Activated T-helper 17 cell treated with anti-CD3 and anti-CD28 coated beads, Interleukin-2, amount 50 U/mL, for 72 hours (primary cell): ENCODE measurements at regions not wholly inside any gene's neighbourhood (a gene's known extent, or its start where the extent isn't known, plus 50 kb on each side); places are given as distances from the start of the nearest gene placed in this dataset.
"Not testable (repeated sequence)": the region's sequence is repeated elsewhere in the genome, so short reads cannot be mapped to it uniquely, and the experiment has no call there.

Source experiments
- ATAC-seq: fragments of 150-1000 bp; cut with Tn5 transposase; replicated peaks from 2 replicates; pipeline ENCODE4 v1.10.0; 2021; ENCODE audit warnings: mild to moderate bottlenecking, moderate library complexity
- H3K27ac Mint-ChIP-seq: one replicate; pipeline ENCODE4 v1.8.0; 2022; ENCODE audit warnings: mixed read lengths
- H3K27me3 Mint-ChIP-seq: one replicate; pipeline ENCODE4 v1.8.0; 2022; ENCODE audit warnings: mixed read lengths
- H3K36me3 Mint-ChIP-seq: one replicate; pipeline ENCODE4 v1.8.0; 2022; ENCODE audit warnings: low read depth, mild to moderate bottlenecking, mixed read lengths
- H3K4me1 Mint-ChIP-seq: one replicate; pipeline ENCODE4 v1.8.0; 2022; ENCODE audit warnings: mixed read lengths
- H3K4me3 Mint-ChIP-seq: one replicate; pipeline ENCODE4 v1.8.0; 2022; ENCODE audit warnings: mild to moderate bottlenecking, mixed read lengths
- H3K9me3 Mint-ChIP-seq: one replicate; pipeline ENCODE4 v1.8.0; 2022; ENCODE audit warnings: mixed read lengths

DNA sequence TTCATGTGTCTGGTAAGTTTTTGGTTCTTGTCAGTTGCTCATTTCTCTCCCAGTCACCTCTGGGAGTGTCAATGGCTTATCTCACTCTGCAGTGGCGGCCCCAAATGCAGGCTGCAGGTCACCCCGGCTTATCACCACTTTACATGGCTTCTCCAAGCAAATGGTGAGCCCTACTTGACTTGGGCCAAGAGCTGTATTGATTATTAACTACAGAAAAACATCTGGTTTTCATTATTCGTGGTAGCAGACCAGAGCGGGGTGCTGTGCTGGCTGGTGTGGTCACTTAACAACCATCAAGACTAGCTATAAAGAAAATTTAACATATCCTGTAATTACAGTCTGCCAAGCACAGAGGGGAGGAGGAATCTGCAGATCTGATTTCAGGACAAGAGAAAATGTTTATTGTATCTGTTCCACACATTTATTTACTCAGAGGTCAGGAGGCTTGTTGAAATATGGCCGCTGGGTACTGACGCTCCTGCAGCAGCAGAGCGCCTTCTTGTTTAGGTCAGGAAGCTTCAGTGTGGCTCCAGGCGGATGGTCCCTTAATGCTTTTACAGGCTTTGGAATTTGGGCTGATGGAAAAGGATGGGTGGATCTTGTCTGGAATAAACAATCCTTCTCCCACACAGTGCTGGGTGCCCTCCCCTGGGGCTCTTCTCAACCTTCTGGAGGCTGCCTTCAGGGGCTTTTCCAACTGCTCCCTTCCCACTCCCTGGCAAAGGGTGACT lies 87.8 kb downstream of the HLX start:
- Mint-ChIP-seq H3K36me3 (no peaks in the 10 kb centered on the region), H3K4me1 (no peaks in the 10 kb centered on the region), H3K9me3 (peaks cover 8% of the 10 kb centered on the region), H3K27ac (no peak overlapping the region), H3K4me3 (no peak overlapping the region), H3K27me3 (no peaks in the 10 kb centered on the region)
- no peak for ATAC-seq

DNA sequence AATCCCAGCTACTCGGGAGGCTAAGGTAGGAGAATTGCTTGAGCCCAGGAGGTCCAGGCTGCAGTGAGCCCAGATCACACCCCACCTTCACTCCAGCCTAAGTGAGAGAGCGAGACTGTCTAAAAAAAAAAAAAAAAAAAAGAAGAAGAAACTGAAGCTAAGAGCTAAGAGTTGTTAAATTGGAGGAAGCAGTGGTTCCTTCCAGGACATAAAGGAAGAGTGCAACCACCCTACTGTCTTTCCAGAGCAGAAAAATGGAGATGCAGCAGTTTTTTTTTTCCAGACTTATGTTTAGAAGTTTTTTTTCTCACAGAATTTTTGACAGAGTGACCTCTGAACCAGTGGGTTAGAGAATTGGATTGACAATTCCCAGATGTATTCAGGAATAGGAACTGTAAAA lies 88.7 kb downstream of the HLX start:
- no peaks in the 10 kb centered on the region for H3K27me3 Mint-ChIP-seq
- no peak overlapping the region for H3K27ac Mint-ChIP-seq
- no peaks in the 10 kb centered on the region for H3K4me1 Mint-ChIP-seq
- no peaks in the 10 kb centered on the region for H3K36me3 Mint-ChIP-seq
- no peak for ATAC-seq
- H3K4me3 Mint-ChIP-seq = no peak overlapping the region
- peaks cover 11% of the 10 kb centered on the region for H3K9me3 Mint-ChIP-seq

DNA sequence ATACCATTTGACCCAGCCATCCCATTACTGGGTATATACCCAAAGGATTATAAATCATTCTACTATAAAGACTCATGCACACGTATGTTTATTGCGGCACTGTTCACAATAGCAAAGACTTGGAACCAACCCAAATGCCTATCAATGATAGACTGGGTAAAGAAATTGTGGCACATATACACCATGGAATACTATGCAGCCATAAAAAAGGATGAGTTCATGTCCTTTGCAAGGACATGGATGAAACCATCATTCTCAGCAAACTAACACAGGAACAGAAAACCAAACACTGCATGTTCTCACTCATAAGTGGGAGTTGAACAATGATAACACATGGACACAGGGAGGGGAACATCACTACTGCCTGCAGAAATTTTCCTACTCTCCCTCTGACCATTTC lies 90.0 kb downstream of the HLX start:
- ATAC-seq, H3K27ac Mint-ChIP-seq, H3K27me3 Mint-ChIP-seq, H3K4me3 Mint-ChIP-seq, H3K4me1 Mint-ChIP-seq, H3K36me3 Mint-ChIP-seq, H3K9me3 Mint-ChIP-seq: not testable (repeated sequence)

DNA sequence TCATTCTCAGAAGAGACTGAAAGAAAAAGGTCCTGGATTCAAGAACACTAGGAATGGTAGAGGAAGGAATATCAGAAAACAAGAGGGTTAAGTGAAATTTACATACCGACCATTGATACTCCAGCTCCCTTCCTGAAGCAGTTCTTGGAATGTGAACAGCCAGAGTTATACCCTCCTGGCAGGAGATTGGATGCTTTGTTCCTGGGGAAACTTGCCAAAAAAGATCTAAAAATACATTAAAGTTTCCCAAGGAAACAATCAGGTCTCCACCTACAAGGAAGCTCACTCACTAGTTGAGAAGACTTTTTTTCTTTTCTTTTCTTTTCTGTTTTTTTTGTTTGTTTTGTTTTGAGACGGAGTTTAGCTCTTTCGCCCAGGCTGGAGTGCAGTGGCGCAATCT lies 91.1 kb downstream of the HLX start:
- Mint-ChIP-seq H3K4me3 (no peak overlapping the region), H3K9me3 (peaks cover 4% of the 10 kb centered on the region), H3K27ac (no peak overlapping the region), H3K36me3 (no peaks in the 10 kb centered on the region), H3K27me3 (no peaks in the 10 kb centered on the region), H3K4me1 (no peaks in the 10 kb centered on the region)
- no peak for ATAC-seq

DNA sequence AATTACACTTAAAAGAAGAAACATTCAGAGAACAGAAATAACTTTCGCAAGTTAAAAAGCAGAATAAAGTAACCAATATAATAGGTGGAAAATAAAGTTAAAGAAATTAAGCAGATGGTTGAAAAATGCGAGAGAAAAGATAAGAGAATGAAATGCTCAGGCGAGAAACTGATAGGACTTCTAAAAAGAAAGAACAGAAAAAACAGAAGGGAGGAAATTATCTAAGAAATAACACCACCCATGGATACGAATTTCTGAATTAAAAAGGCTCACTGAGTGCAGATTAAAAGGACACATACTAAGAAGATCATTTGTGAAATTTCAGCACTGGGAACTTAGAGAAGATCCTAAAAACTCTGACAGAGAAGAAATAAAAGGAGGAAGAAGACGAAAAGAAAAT lies 92.0 kb downstream of the HLX start:
- Mint-ChIP-seq H3K27ac (no peak overlapping the region), H3K9me3 (peaks cover 4% of the 10 kb centered on the region), H3K4me3 (no peak overlapping the region), H3K36me3 (no peaks in the 10 kb centered on the region), H3K4me1 (no peaks in the 10 kb centered on the region), H3K27me3 (no peaks in the 10 kb centered on the region)
- no peak for ATAC-seq

DNA sequence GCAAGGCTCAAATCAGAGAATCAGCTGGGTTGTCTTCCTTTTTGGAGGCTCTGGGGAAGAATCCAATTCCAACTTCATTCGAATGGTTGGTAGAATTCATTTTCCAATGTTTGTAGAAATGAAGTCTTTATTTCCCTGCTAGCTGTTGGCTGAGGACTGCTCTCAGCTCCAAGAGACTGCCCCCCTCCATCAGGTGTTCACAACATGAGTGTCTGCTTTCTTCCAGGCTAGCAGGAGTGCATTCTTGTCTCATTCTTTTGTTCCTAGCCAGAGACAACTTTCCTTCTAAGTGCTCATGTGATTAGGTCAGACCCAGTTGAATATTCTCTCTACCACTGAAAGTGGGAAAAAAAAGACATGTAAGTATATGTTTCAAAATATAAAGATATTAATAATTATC lies 95.2 kb downstream of the HLX start:
- Mint-ChIP-seq H3K4me1 (no peaks in the 10 kb centered on the region), H3K9me3 (peaks cover 4% of the 10 kb centered on the region), H3K27me3 (no peaks in the 10 kb centered on the region), H3K36me3 (no peaks in the 10 kb centered on the region), H3K27ac (no peak overlapping the region), H3K4me3 (no peak overlapping the region)
- no peak for ATAC-seq

DNA sequence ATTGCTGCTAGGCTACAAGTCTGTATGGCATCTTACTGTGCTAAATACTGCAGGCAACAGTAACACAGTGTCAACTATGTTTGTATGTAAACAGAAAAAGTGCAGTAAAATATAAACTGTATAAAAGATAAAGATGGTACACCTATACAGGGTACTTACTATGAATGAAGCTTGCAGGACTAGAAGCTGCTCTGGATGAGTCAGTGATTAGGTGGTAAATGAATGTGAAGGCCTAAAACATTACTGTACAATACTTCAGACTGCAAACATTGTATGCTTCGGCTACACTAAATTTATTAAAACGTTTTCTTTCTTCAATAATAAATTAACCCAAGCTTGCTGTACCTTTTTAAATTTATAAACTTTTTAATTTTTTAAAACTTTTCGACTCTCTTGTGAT lies 97.1 kb downstream of the HLX start:
- H3K4me1 Mint-ChIP-seq = no peaks in the 10 kb centered on the region
- H3K4me3 Mint-ChIP-seq = no peak overlapping the region
- no peaks in the 10 kb centered on the region for H3K27me3 Mint-ChIP-seq
- H3K36me3 Mint-ChIP-seq = no peaks in the 10 kb centered on the region
- ATAC-seq = no peak
- peaks cover 4% of the 10 kb centered on the region for H3K9me3 Mint-ChIP-seq
- no peak overlapping the region for H3K27ac Mint-ChIP-seq

DNA sequence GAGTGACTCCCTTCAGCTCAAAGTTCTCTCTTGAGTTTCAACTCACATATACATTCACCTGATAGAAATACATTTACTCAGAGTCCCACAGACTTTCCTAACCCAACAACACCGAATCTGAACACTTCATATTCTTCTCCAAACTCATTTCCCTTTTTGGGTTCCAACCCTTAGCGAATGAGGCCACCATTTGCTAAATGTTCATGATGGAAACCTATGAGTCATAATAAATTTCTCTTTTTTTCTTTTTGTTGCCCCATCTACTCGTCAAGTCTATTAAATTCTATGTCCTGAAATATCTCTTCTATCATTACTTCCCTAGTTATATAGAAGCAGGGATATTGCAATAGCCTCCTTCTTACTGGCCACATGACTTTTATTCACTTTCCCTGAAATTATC lies 100.1 kb downstream of the HLX start:
- no peaks in the 10 kb centered on the region for H3K27me3 Mint-ChIP-seq
- no peaks in the 10 kb centered on the region for H3K4me1 Mint-ChIP-seq
- H3K4me3 Mint-ChIP-seq = no peak overlapping the region
- H3K9me3 Mint-ChIP-seq = no peaks in the 10 kb centered on the region
- no peak overlapping the region for H3K27ac Mint-ChIP-seq
- no peak for ATAC-seq
- no peaks in the 10 kb centered on the region for H3K36me3 Mint-ChIP-seq

DNA sequence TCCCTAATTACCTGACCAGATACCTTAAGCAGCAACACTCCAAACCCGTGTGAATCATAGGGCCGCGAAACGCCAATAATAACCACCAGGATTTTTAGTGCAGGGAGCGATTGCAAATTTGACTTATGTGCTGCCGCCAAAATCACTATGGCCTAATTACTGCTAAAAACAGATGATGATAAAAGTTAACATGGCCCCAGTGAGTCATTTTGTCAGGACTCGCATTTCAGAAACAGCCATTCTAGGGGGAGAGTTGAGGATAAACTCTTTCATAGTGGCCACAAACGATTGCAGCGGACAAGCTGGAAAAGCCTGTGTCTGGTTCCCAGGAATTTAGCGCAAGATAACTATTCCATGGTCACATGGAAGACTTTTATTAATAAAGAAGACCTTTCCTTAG lies 103.4 kb downstream of the HLX start:
- no peak for ATAC-seq
- no peaks in the 10 kb centered on the region for H3K27me3 Mint-ChIP-seq
- no peaks in the 10 kb centered on the region for H3K36me3 Mint-ChIP-seq
- no peak overlapping the region for H3K27ac Mint-ChIP-seq
- H3K4me1 Mint-ChIP-seq = no peaks in the 10 kb centered on the region
- H3K4me3 Mint-ChIP-seq = no peak overlapping the region
- no peaks in the 10 kb centered on the region for H3K9me3 Mint-ChIP-seq

DNA sequence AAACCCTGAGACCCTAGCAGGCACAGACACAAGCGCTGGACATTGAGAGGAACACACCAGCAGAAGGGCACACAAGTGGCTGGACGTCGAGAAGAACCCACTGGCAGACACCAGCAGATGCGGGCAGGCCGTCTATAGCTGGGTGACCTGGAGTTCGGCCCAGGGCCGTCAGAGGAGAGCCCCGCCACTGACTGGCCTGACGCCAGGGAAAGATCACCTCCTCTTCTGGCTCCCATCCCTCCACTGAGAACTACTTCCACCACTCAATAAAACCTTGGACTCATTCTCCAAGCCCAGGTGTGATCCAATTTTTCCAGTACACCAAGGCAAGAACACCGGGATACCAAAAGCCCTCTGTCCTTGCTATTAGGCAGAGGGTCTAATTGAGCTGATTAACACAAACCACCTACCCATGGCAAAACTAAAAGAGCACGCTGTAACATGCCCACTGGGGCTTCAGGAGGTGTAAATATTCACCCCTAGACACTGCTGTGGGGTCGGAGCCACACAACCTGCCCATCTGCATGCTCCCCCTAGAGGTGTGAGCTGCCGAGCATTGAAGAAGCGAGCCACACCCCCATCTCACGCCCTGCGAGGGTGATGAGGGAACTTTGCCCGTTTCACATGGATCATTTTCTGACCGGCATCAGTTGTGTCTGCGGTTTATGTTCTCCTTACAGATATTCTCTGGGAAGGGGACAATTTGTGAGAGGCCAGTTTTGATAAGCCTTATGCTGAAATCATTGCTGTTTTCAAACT lies 104.8 kb downstream of the HLX start:
- H3K27ac Mint-ChIP-seq = no peak overlapping the region
- no peaks in the 10 kb centered on the region for H3K36me3 Mint-ChIP-seq
- H3K4me3 Mint-ChIP-seq = no peak overlapping the region
- H3K4me1 Mint-ChIP-seq = no peaks in the 10 kb centered on the region
- H3K27me3 Mint-ChIP-seq = no peaks in the 10 kb centered on the region
- H3K9me3 Mint-ChIP-seq = no peaks in the 10 kb centered on the region
- no peak for ATAC-seq

DNA sequence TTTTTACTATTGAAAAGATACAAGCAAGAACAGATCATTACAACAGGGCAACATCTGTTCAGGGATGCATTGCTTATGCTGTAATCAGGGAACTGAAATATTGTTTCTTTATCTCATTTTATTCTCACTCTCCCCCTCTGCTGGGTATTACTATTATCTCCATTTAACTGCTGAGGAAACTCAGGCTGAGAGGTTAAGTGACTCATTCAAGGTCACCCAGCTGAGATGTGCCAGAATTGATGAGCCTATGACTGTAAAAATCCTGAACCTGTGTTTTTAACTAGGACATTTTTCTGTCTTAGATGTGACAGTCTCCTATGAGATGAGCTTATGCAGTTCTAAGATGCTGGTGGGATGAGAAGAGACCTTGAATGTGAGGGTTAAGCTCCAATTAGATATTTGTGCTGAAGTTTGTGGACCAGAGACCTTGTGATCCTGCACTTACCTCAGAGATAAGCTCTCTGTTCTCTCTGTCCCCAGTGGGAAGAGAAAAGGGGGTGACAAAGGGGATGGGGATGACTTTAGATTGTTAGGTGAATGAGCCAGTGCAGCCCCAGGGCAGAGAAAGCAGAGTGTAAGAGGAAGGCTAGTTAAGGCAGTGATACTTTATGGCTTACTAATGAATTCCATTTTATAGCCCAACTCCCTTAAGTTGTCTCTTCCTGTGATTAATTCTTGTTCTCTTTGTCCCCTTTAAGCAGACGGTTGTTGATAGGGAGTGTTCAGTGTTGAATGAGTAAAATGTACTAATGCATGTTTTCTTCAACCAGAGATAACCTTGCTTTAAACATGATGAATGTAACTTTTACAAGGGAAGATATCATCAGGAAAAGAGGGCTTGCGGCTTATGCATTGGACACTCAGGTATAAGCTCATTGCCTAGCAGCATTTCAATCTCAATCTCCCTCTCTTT lies 111.4 kb downstream of the HLX start:
- Mint-ChIP-seq H3K36me3 (no peaks in the 10 kb centered on the region), H3K27me3 (peaks cover 19% of the 10 kb centered on the region), H3K27ac (no peak overlapping the region), H3K4me1 (no peaks in the 10 kb centered on the region), H3K9me3 (no peaks in the 10 kb centered on the region), H3K4me3 (no peak overlapping the region)
- no peak for ATAC-seq

DNA sequence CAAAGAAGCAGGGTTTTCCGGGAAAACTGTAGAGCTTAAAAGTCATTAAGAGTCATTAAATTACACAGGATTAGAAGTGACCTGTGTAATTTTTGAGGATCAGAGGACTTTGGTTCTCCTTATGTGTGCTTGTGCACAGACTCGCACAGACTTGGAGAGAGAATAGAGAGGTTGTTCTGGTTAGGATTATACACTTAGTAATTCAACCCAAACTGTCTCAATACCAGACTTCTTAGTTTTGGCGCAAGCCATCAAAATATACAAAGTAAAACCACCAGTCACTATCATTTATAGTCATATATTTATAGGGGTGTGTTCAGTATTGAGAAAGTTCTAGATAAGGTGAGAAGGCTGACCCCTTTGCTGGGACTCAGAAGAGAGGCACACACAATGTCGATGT lies 112.3 kb downstream of the HLX start:
- Mint-ChIP-seq H3K27me3 (peaks cover 19% of the 10 kb centered on the region), H3K36me3 (no peaks in the 10 kb centered on the region), H3K4me3 (no peak overlapping the region), H3K4me1 (no peaks in the 10 kb centered on the region), H3K27ac (no peak overlapping the region), H3K9me3 (no peaks in the 10 kb centered on the region)
- no peak for ATAC-seq

DNA sequence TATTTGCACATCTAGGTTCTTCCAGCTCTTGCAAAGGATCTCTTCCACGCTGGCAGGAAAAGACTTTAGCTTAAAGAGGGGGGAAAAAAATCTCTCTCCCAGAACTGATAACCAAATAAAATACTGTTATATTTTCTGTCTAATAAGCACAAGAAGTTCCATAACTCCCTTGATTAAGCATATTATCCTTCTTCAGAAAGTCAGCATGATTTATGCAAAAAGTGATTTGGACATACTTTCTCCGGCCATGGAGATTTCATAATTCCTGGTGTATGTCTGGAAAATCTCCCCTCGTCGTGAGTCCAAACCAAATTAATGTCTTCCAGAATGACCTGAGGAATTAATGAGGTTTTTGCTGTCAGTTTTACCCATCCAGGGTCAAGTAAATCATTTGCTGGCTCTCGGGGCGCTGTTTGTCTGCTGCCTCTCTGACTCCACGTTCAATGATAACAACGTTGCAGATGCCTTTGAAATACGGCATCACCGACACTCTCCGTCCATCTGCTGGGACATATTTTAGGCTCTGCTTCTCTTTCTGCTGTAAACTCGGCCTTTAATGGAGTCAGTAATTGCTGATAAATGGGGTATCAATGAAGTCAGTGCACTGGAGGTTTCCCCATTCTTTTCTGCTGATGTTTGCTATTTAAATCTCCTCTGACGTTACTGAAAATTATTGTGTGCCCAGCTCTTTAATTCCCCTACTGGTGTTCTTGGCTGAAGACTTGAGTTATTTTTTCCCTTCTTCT lies 112.9 kb downstream of the HLX start:
- H3K36me3 Mint-ChIP-seq = no peaks in the 10 kb centered on the region
- no peaks in the 10 kb centered on the region for H3K4me1 Mint-ChIP-seq
- peaks cover 4% of the 10 kb centered on the region for H3K9me3 Mint-ChIP-seq
- H3K27me3 Mint-ChIP-seq = peaks cover 19% of the 10 kb centered on the region
- H3K4me3 Mint-ChIP-seq = no peak overlapping the region
- H3K27ac Mint-ChIP-seq = no peak overlapping the region
- no peak for ATAC-seq

DNA sequence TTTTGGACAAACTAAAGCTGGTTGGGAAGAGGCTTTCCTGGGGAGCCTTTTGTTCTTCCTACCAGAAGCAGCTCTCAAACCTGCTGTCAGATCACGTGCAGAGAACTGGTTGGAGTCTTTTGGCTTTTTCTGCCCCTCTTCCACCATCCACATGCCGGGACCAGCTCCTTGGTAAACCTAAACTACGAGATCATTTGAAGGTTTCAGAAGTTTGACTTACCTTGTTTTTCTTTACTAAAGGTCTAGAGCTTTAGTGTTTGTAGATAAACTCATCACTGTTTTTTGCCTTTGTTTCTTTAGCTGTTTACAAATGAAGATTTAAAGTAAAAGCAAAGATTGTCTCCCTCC lies 113.4 kb downstream of the HLX start:
- ATAC-seq = no peak
- Mint-ChIP-seq H3K36me3 (no peaks in the 10 kb centered on the region), H3K9me3 (peaks cover 4% of the 10 kb centered on the region), H3K4me3 (no peak overlapping the region), H3K27ac (no peak overlapping the region), H3K27me3 (peaks cover 19% of the 10 kb centered on the region), H3K4me1 (no peaks in the 10 kb centered on the region)
